Vagina (tissue), 2 donors: ENCODE measurements at regions not wholly inside any gene's neighbourhood (a gene's known extent, or its start where the extent isn't known, plus 50 kb on each side); places are given as distances from the start of the nearest gene placed in this dataset.

Experiments
- DNase-seq, 2 donors: peaks; one replicate each; pipeline ENCODE4 v3.0.0-alpha.2; 2017; ENCODE audit errors: extremely low spot score in 2 of 2
- H3K27ac ChIP-seq: fragments of 200-600 bp; sonication (generic); one replicate; pipeline ENCODE4 v1.5.1; 2019
- H3K27me3 ChIP-seq: fragments of 200-600 bp; sonication (generic); one replicate; pipeline ENCODE4 v1.5.1; 2019
- H3K36me3 ChIP-seq, 2 donors: fragments of 200-600 bp; sonication (generic); one replicate each; pipeline ENCODE4 v1.5.1; 2017 to 2019
- H3K4me1 ChIP-seq: fragments of 200-600 bp; sonication (generic); one replicate; pipeline ENCODE4 v1.5.1; 2019
- H3K4me3 ChIP-seq, 2 donors: fragments of 200-600 bp; sonication (generic); 1 replicate in 1 of 2; 2 replicates in 1 of 2; pipeline ENCODE4 v1.5.1; 2016 to 2019
- H3K9me3 ChIP-seq: fragments of 200-600 bp; sonication (generic); one replicate; pipeline ENCODE4 v1.5.1; 2019
- POLR2A ChIP-seq, 2 donors: fragments of 450-650 bp; IDR thresholded peaks; one replicate each; pipeline ENCODE4 v1.6.1; 2017; ENCODE audit warnings: antibody characterized with exemption in 2 of 2, mild to moderate bottlenecking in 2 of 2, moderate library complexity in 2 of 2
- POLR2AphosphoS5 ChIP-seq, 2 donors: sonication (generic); formaldehyde crosslinking; IDR thresholded peaks; one replicate each; pipeline ENCODE4 v1.9.0; 2017; ENCODE audit warnings: antibody characterized with exemption in 2 of 2, mild to moderate bottlenecking in 2 of 2, low read depth in 1 of 2; ENCODE audit not compliant: insufficient read depth in 1 of 2
- intact Hi-C: fragments of 100-400 bp; cut with DNase I; formaldehyde crosslinking; loops from one replicate; pipeline ENCODE4 v1.15.1; 2023
- TF ChIP-seq, protein P1 (sequence below), 3 experiments: fragments of 450-650 bp in 2 of 3; fragments of 200-600 bp in 1 of 3; sonication (generic) in 1 of 3; IDR thresholded peaks; one replicate each; pipeline ENCODE4 v1.5.1; 2017 to 2019; ENCODE audit warnings: antibody characterized with exemption in 3 of 3, mild to moderate bottlenecking in 2 of 3, moderate library complexity in 2 of 3

GRCh38 chr2:122851161-122851560 is 1095.7 kb downstream of the TSN start:
- Histone ChIP-seq H3K4me3 (no peak overlapping the region), H3K36me3 (no peaks in the 10 kb centered on the region), H3K4me1 (no peaks in the 10 kb centered on the region), H3K27ac (no peak overlapping the region), H3K9me3 (no peaks in the 10 kb centered on the region), H3K27me3 (no peaks in the 10 kb centered on the region)
- no peak for TF ChIP-seq POLR2A (IDR thresholded peaks at IDR 0.05)
- no peak for TF ChIP-seq POLR2AphosphoS5 (IDR thresholded peaks at IDR 0.05; ENCODE audit: insufficient read depth in 1 of 2, low read depth in 1 of 2)
- TF ChIP-seq, protein P1, sequence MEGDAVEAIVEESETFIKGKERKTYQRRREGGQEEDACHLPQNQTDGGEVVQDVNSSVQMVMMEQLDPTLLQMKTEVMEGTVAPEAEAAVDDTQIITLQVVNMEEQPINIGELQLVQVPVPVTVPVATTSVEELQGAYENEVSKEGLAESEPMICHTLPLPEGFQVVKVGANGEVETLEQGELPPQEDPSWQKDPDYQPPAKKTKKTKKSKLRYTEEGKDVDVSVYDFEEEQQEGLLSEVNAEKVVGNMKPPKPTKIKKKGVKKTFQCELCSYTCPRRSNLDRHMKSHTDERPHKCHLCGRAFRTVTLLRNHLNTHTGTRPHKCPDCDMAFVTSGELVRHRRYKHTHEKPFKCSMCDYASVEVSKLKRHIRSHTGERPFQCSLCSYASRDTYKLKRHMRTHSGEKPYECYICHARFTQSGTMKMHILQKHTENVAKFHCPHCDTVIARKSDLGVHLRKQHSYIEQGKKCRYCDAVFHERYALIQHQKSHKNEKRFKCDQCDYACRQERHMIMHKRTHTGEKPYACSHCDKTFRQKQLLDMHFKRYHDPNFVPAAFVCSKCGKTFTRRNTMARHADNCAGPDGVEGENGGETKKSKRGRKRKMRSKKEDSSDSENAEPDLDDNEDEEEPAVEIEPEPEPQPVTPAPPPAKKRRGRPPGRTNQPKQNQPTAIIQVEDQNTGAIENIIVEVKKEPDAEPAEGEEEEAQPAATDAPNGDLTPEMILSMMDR (IDR thresholded peaks at IDR 0.05): no peak
- DNase-seq: no peak
- intact Hi-C loops: no loop called here

- intact Hi-C loops: no loop called here
- Histone ChIP-seq H3K9me3 (no peaks in the 10 kb centered on the region), H3K27ac (no peak overlapping the region), H3K36me3 (no peaks in the 10 kb centered on the region), H3K4me1 (no peaks in the 10 kb centered on the region), H3K4me3 (no peak overlapping the region), H3K27me3 (no peaks in the 10 kb centered on the region)
- DNase-seq: no peak
- TF ChIP-seq, protein P1 (IDR thresholded peaks at IDR 0.05): no peak
- TF ChIP-seq POLR2AphosphoS5 (IDR thresholded peaks at IDR 0.05; ENCODE audit: insufficient read depth in 1 of 2, low read depth in 1 of 2): no peak
- no peak for TF ChIP-seq POLR2A (IDR thresholded peaks at IDR 0.05)
These were observed 1096.6 kb downstream of the TSN start for GRCh38 chr2:122851972-122852531.

GRCh38 chr2:122856696-122857095 is 1101.2 kb downstream of the TSN start:
- Histone ChIP-seq H3K27ac (no peak overlapping the region), H3K36me3 (no peaks in the 10 kb centered on the region), H3K4me3 (no peak overlapping the region), H3K27me3 (no peaks in the 10 kb centered on the region), H3K4me1 (no peaks in the 10 kb centered on the region), H3K9me3 (no peaks in the 10 kb centered on the region)
- intact Hi-C loops: no loop called here
- TF ChIP-seq POLR2A (IDR thresholded peaks at IDR 0.05) (no peak), POLR2AphosphoS5 (IDR thresholded peaks at IDR 0.05; ENCODE audit: insufficient read depth in 1 of 2, low read depth in 1 of 2) (no peak)
- TF ChIP-seq, protein P1 (IDR thresholded peaks at IDR 0.05): no peak
- no peak for DNase-seq

- Histone ChIP-seq H3K4me3 (no peak overlapping the region), H3K9me3 (no peaks in the 10 kb centered on the region), H3K27me3 (no peaks in the 10 kb centered on the region), H3K27ac (no peak overlapping the region), H3K4me1 (no peaks in the 10 kb centered on the region), H3K36me3 (no peaks in the 10 kb centered on the region)
- intact Hi-C loops: no loop called here
- TF ChIP-seq POLR2A (IDR thresholded peaks at IDR 0.05) (no peak), POLR2AphosphoS5 (IDR thresholded peaks at IDR 0.05; ENCODE audit: insufficient read depth in 1 of 2, low read depth in 1 of 2) (no peak)
- TF ChIP-seq, protein P1 (IDR thresholded peaks at IDR 0.05): no peak
- no peak for DNase-seq
These were observed 1102.7 kb downstream of the TSN start for GRCh38 chr2:122858075-122858702.

DNA sequence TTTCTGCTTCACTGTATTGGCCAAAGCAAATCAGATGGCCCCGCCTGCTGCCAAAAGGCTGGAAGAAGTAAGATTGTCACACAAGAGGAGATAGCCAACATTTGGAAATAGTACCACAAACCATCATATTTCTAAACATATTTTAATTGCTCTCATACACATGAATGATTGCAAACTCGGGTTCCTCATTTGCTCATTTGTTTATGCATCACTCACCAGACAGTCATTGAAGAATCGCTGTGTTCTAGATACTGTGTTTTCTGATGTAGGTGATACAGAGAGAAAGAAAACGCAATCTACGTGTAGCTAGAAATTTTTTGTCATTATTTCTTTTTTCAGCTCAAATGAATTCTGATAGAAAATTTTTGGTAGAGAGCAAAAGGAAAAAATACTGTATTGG is 1103.4 kb downstream of the TSN start:
- no peak for TF ChIP-seq POLR2AphosphoS5 (IDR thresholded peaks at IDR 0.05; ENCODE audit: insufficient read depth in 1 of 2, low read depth in 1 of 2)
- TF ChIP-seq, protein P1 (IDR thresholded peaks at IDR 0.05): no peak
- TF ChIP-seq POLR2A (IDR thresholded peaks at IDR 0.05): no peak
- H3K9me3 ChIP-seq: no peaks in the 10 kb centered on the region
- no peaks in the 10 kb centered on the region for H3K27me3 ChIP-seq
- H3K4me3 ChIP-seq: no peak overlapping the region
- H3K36me3 ChIP-seq: no peaks in the 10 kb centered on the region
- no peaks in the 10 kb centered on the region for H3K4me1 ChIP-seq
- H3K27ac ChIP-seq: no peak overlapping the region
- intact Hi-C loops: no loop called here
- no peak for DNase-seq
